ENCODE measurements at regions not wholly inside any gene's neighbourhood (a gene's known extent, or its start where the extent isn't known, plus 50 kb on each side); places are given as distances from the start of the nearest gene placed in this dataset.

GRCh38 chr14:85412756-85413155 is 117.2 kb upstream of the FLRT2 start:
- Histone ChIP-seq H3K4me1 (ENCODE audit: control insufficient read depth, insufficient read depth, low read length) (peaks cover 13% of the 10 kb centered on the region), H3K9me3 (ENCODE audit: control insufficient read depth, insufficient read depth, low read depth, low read length) (no peaks in the 10 kb centered on the region), H3K4me3 (ENCODE audit: low read depth, low read length) (no peak overlapping the region), H3K27ac (ENCODE audit: extremely low read depth, low read depth, low read length) (no peak overlapping the region), H3K36me3 (ENCODE audit: control insufficient read depth in 2 of 2, insufficient read depth in 1 of 2, low read length in 2 of 2) (no peaks in the 10 kb centered on the region)
- ChIA-PET CTCF (no interaction called here), POLR2A (no interaction called here)
- no peak for TF ChIP-seq BCL11A (tag by site-specific recombination; IDR thresholded peaks at IDR 0.05; ENCODE audit: low read depth)
- no peak for TF ChIP-seq MYNN (tag by site-specific recombination; IDR thresholded peaks at IDR 0.05; ENCODE audit: borderline replicate concordance)
- no peak for TF ChIP-seq ZNF623 (tag by site-specific recombination; IDR thresholded peaks at IDR 0.05)
- no peak for TF ChIP-seq ZNF513 (tag by site-specific recombination; IDR thresholded peaks at IDR 0.05)
- TF ChIP-seq ZFP37 (tag by site-specific recombination; IDR thresholded peaks at IDR 0.05), result no peak
- no peak for TF ChIP-seq ZBTB21 (tag by site-specific recombination; IDR thresholded peaks at IDR 0.05)
- no peak for TF ChIP-seq ZNF677 (tag by site-specific recombination; IDR thresholded peaks at IDR 0.05)
- no peak for TF ChIP-seq ZNF529 (tag by site-specific recombination; IDR thresholded peaks at IDR 0.05; ENCODE audit: insufficient replicate concordance)
- no peak for TF ChIP-seq HIC1 (tag by site-specific recombination; IDR thresholded peaks at IDR 0.05)

GRCh38 chr14:85413836-85414526 is 116.0 kb upstream of the FLRT2 start:
- no peaks in the 10 kb centered on the region for H3K9me3 ChIP-seq (ENCODE audit: control insufficient read depth, insufficient read depth, low read depth, low read length)
- TF ChIP-seq ZNF138 (tag by site-specific recombination; IDR thresholded peaks at IDR 0.05; ENCODE audit: borderline replicate concordance) (no peak), ZFHX2 (tag by site-specific recombination; conservative IDR thresholded peaks at IDR 0.05) (no peak), ZNF521 (tag by site-specific recombination; IDR thresholded peaks at IDR 0.05) (no peak), ZSCAN23 (tag by site-specific recombination; IDR thresholded peaks at IDR 0.05) (no peak), ZNF837 (tag by site-specific recombination; IDR thresholded peaks at IDR 0.05) (no peak), ZNF658 (tag by site-specific recombination; IDR thresholded peaks at IDR 0.05) (no peak), ZBTB49 (tag by site-specific recombination; IDR thresholded peaks at IDR 0.05; ENCODE audit: low read depth) (no peak)
- no peak overlapping the region for H3K27ac ChIP-seq (ENCODE audit: extremely low read depth, low read depth, low read length)
- peaks cover 13% of the 10 kb centered on the region for H3K4me1 ChIP-seq (ENCODE audit: control insufficient read depth, insufficient read depth, low read length)
- ChIA-PET POLR2A (no interaction called here), CTCF (no interaction called here)
- H3K4me3 ChIP-seq (ENCODE audit: low read depth, low read length), result no peak overlapping the region
- no peaks in the 10 kb centered on the region for H3K36me3 ChIP-seq (ENCODE audit: control insufficient read depth in 2 of 2, insufficient read depth in 1 of 2, low read length in 2 of 2)
